Vagina (tissue), 2 donors: ENCODE measurements at regions not wholly inside any gene's neighbourhood (a gene's known extent, or its start where the extent isn't known, plus 50 kb on each side); places are given as distances from the start of the nearest gene placed in this dataset.

Experiments used
- CTCF ChIP-seq, 3 experiments: fragments of 450-650 bp in 2 of 3; fragments of 200-600 bp in 1 of 3; sonication (generic) in 1 of 3; IDR thresholded peaks; one replicate each; pipeline ENCODE4 v1.5.1; 2017 to 2019; ENCODE audit warnings: antibody characterized with exemption in 3 of 3, mild to moderate bottlenecking in 2 of 3, moderate library complexity in 2 of 3
- POLR2AphosphoS5 ChIP-seq, 2 donors: sonication (generic); formaldehyde crosslinking; IDR thresholded peaks; one replicate each; pipeline ENCODE4 v1.9.0; 2017; ENCODE audit warnings: antibody characterized with exemption in 2 of 2, mild to moderate bottlenecking in 2 of 2, low read depth in 1 of 2; ENCODE audit not compliant: insufficient read depth in 1 of 2

GRCh38 chr5:93126634-93127033 is 454.4 kb downstream of the NR2F1-AS1 start:
- no peak for TF ChIP-seq CTCF (IDR thresholded peaks at IDR 0.05)
- no peak for TF ChIP-seq POLR2AphosphoS5 (IDR thresholded peaks at IDR 0.05; ENCODE audit: insufficient read depth in 1 of 2, low read depth in 1 of 2)
